ENCODE measurements at regions not wholly inside any gene's neighbourhood (a gene's known extent, or its start where the extent isn't known, plus 50 kb on each side); places are given as distances from the start of the nearest gene placed in this dataset.

DNA sequence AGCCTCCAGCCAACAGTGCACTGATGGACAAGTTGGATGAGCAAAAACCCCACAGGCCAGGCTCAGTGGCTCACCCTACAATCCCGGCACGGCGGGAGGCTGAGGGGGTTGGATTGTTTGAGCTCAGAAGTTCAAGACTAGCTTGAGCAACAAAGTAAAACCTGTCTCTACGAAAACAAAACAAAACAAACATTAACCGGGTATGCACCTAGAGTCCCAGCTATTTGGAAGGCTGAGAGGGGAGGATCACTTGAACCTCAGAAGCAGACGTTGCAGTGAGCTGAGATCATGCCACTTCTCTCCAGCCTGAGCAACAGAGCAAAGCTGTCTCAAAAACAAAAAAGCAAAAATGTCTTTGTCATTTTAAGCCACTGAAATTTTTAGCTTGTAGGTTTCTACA is 55.1 kb upstream of the DMRT1 start:
- no peak for TF ChIP-seq ZNF791 (tag by site-specific recombination; IDR thresholded peaks at IDR 0.05)
- no peak for TF ChIP-seq CTCF (tag by site-specific recombination; IDR thresholded peaks at IDR 0.05)
- TF ChIP-seq ZNF302 (tag by site-specific recombination; IDR thresholded peaks at IDR 0.05; ENCODE audit: low read depth) = no peak
- no peak for TF ChIP-seq ZNF18 (tag by site-specific recombination; IDR thresholded peaks at IDR 0.05)
- no peak for TF ChIP-seq ZNF514 (tag by site-specific recombination; IDR thresholded peaks at IDR 0.05)
- TF ChIP-seq PRDM10 (tag by site-specific recombination; IDR thresholded peaks at IDR 0.05) = no peak
- TF ChIP-seq ZNF184 (tag by site-specific recombination; IDR thresholded peaks at IDR 0.05) = no peak
- no peak for TF ChIP-seq ATF2 (tag by site-specific recombination; IDR thresholded peaks at IDR 0.05; ENCODE audit: low read depth)
- TF ChIP-seq ZBTB21 (tag by site-specific recombination; IDR thresholded peaks at IDR 0.05) = no peak
- no peak for TF ChIP-seq YY1 (tag by site-specific recombination; IDR thresholded peaks at IDR 0.05)
- no peak for TF ChIP-seq ZNF335 (tag by site-specific recombination; conservative IDR thresholded peaks at IDR 0.05)
- no peak for TF ChIP-seq ZBTB1 (tag by site-specific recombination; IDR thresholded peaks at IDR 0.05)
- TF ChIP-seq ZNF23 (tag by site-specific recombination; IDR thresholded peaks at IDR 0.05; ENCODE audit: borderline replicate concordance) = no peak
- no peak for TF ChIP-seq BCL11A (tag by site-specific recombination; IDR thresholded peaks at IDR 0.05; ENCODE audit: low read depth)

All from HEK293 (cell line).